ENCODE measurements at regions not wholly inside any gene's neighbourhood (a gene's known extent, or its start where the extent isn't known, plus 50 kb on each side); places are given as distances from the start of the nearest gene placed in this dataset.

DNA sequence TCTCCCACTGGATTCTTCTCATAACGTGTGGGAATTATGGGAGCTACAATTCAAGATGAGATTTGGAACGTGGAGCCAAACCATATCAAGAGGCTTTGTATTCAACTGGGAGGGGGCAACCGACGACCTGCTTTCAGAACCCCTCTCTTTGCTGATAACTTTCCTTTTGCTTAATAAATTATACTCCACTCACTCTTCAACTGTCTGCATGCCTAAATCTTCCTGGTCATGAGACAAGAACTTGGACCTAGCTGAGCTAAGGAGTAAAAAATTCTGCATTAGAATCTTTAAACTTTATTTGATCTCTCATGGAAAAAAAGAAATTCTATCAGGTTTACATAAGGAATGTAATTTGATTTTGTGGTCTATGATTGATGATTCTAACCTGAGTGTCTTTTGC is 86.7 kb upstream of the CYYR1 start:
- intact Hi-C loops (cut with micrococcal nuclease), result no loop called here

DNA sequence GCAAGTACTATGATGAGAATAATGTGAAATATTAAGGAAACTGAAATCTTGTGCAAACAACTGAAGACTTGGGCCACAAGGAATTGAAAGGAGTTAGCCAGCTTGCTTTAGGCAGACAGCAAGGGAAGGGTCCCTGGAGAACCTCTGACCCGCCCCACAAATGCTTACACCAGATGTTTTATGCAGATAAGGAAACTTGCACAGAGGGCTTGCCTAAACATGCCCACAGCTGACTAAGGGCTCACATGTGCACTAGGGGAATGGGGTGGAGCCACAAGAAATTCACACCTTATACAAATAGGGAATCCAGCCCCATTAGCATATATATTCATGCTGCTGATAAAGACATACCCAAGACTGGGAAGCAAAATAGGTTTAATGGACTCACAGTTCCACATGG is 86.1 kb upstream of the CYYR1 start:
- intact Hi-C loops (cut with micrococcal nuclease), result no loop called here

- intact Hi-C loops (cut with micrococcal nuclease), result no loop called here
Observed at GRCh38 chr21:26655460-26655859, 82.4 kb upstream of the CYYR1 start.

- intact Hi-C loops (cut with micrococcal nuclease), result no loop called here
Observed at GRCh38 chr21:26653430-26653829, 80.3 kb upstream of the CYYR1 start.

- intact Hi-C loops (cut with micrococcal nuclease), result no loop called here
Observed at GRCh38 chr21:26652854-26653253, 79.8 kb upstream of the CYYR1 start.

DNA sequence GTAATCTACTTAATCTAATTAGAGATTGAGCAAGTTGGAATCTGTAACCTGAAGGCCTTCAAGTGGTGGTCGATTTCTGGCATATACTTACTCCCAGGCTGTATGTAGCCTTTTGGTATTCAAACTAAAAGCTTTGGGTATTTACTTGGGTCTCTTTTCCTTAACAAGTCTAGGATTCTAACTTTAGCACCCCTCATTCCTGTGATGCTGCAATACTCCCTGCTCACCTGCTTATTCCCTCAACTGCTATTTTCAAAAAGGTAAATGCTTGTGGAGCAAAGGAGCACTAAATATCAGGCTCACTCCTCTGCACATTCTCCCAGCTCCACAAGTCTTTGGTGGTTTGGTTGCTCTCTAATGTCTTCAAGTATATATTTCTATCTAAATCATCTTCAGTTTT is 68.0 kb upstream of the CYYR1 start:
- intact Hi-C loops (cut with micrococcal nuclease), result no loop called here

- intact Hi-C loops (cut with micrococcal nuclease), result no loop called here
Observed at GRCh38 chr21:26637201-26637745, 64.2 kb upstream of the CYYR1 start.

DNA sequence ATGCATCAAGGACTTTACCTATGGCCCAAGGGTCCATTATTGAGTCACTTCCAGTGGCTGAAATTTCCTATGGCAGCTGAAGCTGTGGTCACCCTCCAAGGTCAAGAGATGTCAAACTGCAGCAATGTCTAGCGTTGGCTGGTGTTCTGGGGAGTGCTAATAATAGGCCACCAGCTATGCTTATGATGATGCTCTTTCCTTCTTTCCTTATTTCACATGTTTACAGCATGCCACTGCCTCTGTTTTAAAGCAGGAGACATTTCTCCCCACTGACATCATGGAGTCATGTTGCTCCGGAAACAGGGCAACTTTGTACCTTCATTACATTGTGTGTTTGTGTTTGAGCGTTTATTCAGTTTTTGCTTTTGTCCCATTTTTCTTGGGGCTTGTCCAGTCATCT is 62.6 kb upstream of the CYYR1 start:
- intact Hi-C loops (cut with micrococcal nuclease), result no loop called here

DNA sequence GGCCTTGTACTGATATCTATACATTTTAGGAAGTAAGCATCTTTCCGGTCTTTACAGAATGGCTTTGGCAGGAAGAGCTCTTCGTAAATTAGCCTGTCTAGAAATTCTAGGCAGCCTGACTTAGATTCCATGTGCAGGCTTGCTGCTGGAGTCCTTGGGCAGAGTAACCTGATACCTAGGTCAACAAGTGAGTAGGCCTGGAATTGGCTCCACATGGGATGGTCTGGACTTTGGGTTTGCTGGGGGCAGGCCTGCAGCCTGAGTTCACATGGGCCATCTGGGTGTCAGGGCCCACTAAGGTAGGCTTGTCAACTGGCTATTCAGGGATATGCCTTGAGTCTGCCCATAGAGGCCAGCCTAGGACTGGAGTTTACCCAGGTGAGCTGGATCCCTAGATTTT is 59.6 kb upstream of the CYYR1 start:
- intact Hi-C loops (cut with micrococcal nuclease), result no loop called here

- intact Hi-C loops (cut with micrococcal nuclease), result no loop called here
Observed at GRCh38 chr21:26626187-26626586, 53.1 kb upstream of the CYYR1 start.

- intact Hi-C loops (cut with micrococcal nuclease), result no loop called here
Observed at GRCh38 chr21:26624983-26625519, 52.0 kb upstream of the CYYR1 start.

Measured in T-helper 1 cell treated with Interleukin-12 subunit alpha and Interleukin-12 subunit beta and Interleukin-4 antibody, amounts not matched to agents 30 ng/mL and 1 ng/mL, for 36 hours (primary cell).